ENCODE measurements at regions not wholly inside any gene's neighbourhood (a gene's known extent, or its start where the extent isn't known, plus 50 kb on each side); places are given as distances from the start of the nearest gene placed in this dataset.

DNA sequence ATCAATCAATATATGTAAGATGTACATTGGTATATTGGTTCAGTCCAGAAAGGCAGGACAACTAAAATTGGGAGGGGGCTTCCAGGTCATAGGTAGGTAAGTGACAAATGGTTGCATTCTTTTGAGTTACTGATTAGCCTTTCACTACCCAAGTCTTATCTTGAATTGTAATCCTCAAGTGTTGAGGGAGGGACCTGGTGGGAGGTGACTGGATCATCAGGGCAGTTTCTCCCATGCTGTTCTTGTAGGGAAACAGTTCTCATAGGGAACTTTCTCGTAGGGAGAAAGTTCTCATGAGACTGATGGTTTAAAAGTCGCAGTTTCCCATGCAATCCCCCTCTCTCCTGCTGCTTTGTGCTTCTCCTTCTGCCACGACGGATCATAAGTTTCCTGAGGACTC is 809.2 kb downstream of the KCNT2 start:
- no peak for TF ChIP-seq FOXP2 (optimal IDR thresholded peaks at IDR 0.05; ENCODE audit: borderline replicate concordance, extremely low read depth, extremely low read length, insufficient read depth)
- TF ChIP-seq SIN3A (IDR thresholded peaks at IDR 0.05; ENCODE audit: borderline replicate concordance, insufficient read depth, low read length) = no peak
- TF ChIP-seq REST (IDR thresholded peaks at IDR 0.05; ENCODE audit: insufficient read depth in 1 of 2, low read depth in 2 of 2, low read length in 2 of 2) = no peak
- no peak for TF ChIP-seq TAF1 (IDR thresholded peaks at IDR 0.05; ENCODE audit: borderline replicate concordance, insufficient read depth, low read length)
- no peak for TF ChIP-seq POLR2AphosphoS5 (IDR thresholded peaks at IDR 0.05; ENCODE audit: low read depth, low read length)

GRCh38 chr1:195794225-195794624 is 814.0 kb downstream of the KCNT2 start:
- TF ChIP-seq POLR2AphosphoS5 (IDR thresholded peaks at IDR 0.05; ENCODE audit: low read depth, low read length) (no peak), TAF1 (IDR thresholded peaks at IDR 0.05; ENCODE audit: borderline replicate concordance, insufficient read depth, low read length) (no peak), REST (IDR thresholded peaks at IDR 0.05; ENCODE audit: insufficient read depth in 1 of 2, low read depth in 2 of 2, low read length in 2 of 2) (no peak), SIN3A (IDR thresholded peaks at IDR 0.05; ENCODE audit: borderline replicate concordance, insufficient read depth, low read length) (no peak), FOXP2 (optimal IDR thresholded peaks at IDR 0.05; ENCODE audit: borderline replicate concordance, extremely low read depth, extremely low read length, insufficient read depth) (no peak)

DNA sequence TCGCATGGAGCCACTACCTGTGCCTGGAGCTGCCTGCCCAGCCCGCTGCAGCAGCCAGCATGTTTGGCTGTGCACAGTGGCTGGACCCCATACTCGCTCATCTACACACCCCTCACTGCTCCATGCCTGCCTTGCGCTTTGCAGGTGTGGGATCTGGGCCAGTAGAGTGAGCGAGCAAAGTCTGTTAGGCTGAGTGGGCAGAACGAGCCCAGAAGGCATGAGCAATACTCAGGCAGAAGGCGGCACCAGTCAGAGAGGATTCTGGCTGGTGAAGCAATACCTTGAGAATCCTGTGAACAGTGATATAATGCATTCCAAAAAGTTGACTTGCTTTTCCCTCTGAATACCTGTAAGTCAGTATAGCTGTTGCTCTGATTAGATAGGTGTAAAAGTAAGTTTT is 816.4 kb downstream of the KCNT2 start:
- TF ChIP-seq REST (IDR thresholded peaks at IDR 0.05; ENCODE audit: insufficient read depth in 1 of 2, low read depth in 2 of 2, low read length in 2 of 2) (no peak), TAF1 (IDR thresholded peaks at IDR 0.05; ENCODE audit: borderline replicate concordance, insufficient read depth, low read length) (no peak), FOXP2 (optimal IDR thresholded peaks at IDR 0.05; ENCODE audit: borderline replicate concordance, extremely low read depth, extremely low read length, insufficient read depth) (no peak), SIN3A (IDR thresholded peaks at IDR 0.05; ENCODE audit: borderline replicate concordance, insufficient read depth, low read length) (no peak)

DNA sequence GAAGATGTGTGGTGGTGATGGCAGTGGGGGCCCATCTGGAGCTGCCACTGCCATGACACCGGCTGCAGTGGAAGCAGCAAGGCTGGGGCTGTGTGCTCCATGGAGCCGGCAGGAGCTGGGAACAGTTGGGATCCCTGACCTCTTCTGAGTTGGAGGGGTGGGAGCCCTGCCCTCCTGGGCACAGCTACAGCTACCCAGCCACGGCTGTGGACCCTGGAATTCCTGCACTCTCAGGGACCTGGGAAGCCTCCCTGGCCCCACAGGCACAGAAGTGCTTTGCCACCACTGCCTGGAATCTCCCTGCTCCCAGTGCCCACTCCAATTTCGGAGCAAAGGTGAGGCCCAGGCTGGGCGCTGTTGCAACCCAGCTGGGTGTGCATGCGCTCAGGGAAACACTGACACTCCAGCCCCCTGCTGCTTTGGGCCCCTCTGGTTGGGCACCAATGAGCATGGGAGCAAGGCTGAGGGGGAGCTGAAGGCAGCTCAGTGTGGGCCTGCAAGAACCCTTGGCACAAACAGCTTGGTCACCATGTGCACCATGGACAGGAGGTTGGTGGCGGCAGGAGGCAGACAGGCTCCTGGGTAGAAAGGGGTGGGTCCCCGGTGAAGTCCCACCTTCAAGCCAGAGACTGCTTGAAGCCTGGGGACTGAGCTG is 817.6 kb downstream of the KCNT2 start:
- TF ChIP-seq REST (IDR thresholded peaks at IDR 0.05; ENCODE audit: insufficient read depth in 1 of 2, low read depth in 2 of 2, low read length in 2 of 2) (no peak), POLR2AphosphoS5 (IDR thresholded peaks at IDR 0.05; ENCODE audit: low read depth, low read length) (no peak), FOXP2 (optimal IDR thresholded peaks at IDR 0.05; ENCODE audit: borderline replicate concordance, extremely low read depth, extremely low read length, insufficient read depth) (no peak), SIN3A (IDR thresholded peaks at IDR 0.05; ENCODE audit: borderline replicate concordance, insufficient read depth, low read length) (no peak), TAF1 (IDR thresholded peaks at IDR 0.05; ENCODE audit: borderline replicate concordance, insufficient read depth, low read length) (no peak)
